ENCODE measurements at regions not wholly inside any gene's neighbourhood (a gene's known extent, or its start where the extent isn't known, plus 50 kb on each side); places are given as distances from the start of the nearest gene placed in this dataset.

DNA sequence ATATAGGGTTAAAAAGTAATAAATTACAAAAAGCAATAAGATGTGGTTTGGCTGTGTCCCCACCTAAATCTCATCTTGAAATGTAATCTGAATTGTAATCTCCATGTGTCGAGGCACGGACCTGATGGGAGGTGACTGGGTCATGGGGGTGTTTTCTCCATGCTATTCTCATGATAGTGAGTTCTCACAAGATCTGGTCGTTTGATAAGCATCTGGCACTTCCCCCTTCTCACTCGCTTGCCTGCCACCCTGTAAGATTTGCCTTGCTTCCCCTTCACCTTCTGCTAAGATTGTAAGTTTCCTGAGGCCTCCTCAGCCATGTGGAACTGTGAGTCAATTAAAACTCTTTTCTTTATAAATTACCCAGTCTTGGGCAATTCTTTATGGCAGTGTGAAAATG, 577.4 kb downstream of the TBC1D4 start:
- BruUV-seq (replicated peaks): no TSS peak
- Histone ChIP-seq H2AFZ (ENCODE audit: control insufficient read depth, low read depth, low read length) (no peak overlapping the region), H3K36me3 (ENCODE audit: control insufficient read depth in 2 of 2, insufficient read depth in 2 of 2, low read length in 1 of 2) (no peaks in the 10 kb centered on the region), H3K27ac (ENCODE audit: control insufficient read depth, insufficient read depth) (no peak overlapping the region), H3K4me3 (no peak overlapping the region), H3K4me2 (ENCODE audit: control insufficient read depth, insufficient read depth) (no peak overlapping the region), H3K4me1 (ENCODE audit: control insufficient read depth, insufficient read depth, low read length) (no peaks in the 10 kb centered on the region), H3K27me3 (replicated peaks in 1 of 2; ENCODE audit: control insufficient read depth in 2 of 2, insufficient read depth in 2 of 2, low read length in 1 of 2) (no peaks in the 10 kb centered on the region), H4K20me1 (ENCODE audit: control insufficient read depth, insufficient read depth) (no peaks in the 10 kb centered on the region), H3K79me2 (ENCODE audit: control insufficient read depth, insufficient read depth, low read length) (no peaks in the 10 kb centered on the region), H3K9me3 (replicated peaks; ENCODE audit: control insufficient read depth, insufficient read depth, low read length) (no peaks in the 10 kb centered on the region), H3K9ac (ENCODE audit: control insufficient read depth, insufficient read depth, low read length) (no peak overlapping the region)
- ChIA-PET CTCF (no interaction called here), SMC1A (ENCODE audit: uncharacterized antibody, unreplicated experiment) (no interaction called here), POLR2A (no interaction called here), RAD21 (ENCODE audit: unreplicated experiment) (no interaction called here)
- intact Hi-C loops (cut with micrococcal nuclease; ENCODE audit: unreplicated experiment) (no loop called here), in situ Hi-C loops (cut with MboI) (no loop called here)
- TF ChIP-seq PAX8 (IDR thresholded peaks at IDR 0.05) (no peak), SPI1 (IDR thresholded peaks at IDR 0.05; ENCODE audit: borderline replicate concordance, insufficient read depth, low read depth, low read length) (no peak), TAF1 (IDR thresholded peaks at IDR 0.05; ENCODE audit: borderline replicate concordance, low read depth, low read length) (no peak)
- TF ChIP-seq, protein P1, sequence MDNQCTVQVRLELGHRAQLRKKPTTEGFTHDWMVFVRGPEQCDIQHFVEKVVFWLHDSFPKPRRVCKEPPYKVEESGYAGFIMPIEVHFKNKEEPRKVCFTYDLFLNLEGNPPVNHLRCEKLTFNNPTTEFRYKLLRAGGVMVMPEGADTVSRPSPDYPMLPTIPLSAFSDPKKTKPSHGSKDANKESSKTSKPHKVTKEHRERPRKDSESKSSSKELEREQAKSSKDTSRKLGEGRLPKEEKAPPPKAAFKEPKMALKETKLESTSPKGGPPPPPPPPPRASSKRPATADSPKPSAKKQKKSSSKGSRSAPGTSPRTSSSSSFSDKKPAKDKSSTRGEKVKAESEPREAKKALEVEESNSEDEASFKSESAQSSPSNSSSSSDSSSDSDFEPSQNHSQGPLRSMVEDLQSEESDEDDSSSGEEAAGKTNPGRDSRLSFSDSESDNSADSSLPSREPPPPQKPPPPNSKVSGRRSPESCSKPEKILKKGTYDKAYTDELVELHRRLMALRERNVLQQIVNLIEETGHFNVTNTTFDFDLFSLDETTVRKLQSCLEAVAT (IDR thresholded peaks at IDR 0.05): no peak
- WGBS (ENCODE audit: insufficient coverage, insufficient replicate concordance, low lambda C conversion rate, missing lambda C conversion rate): 2% methylated on average over 4 of the region's 4 CpGs
- FAIRE-seq (no peak), ATAC-seq (no peak), DNase-seq (ENCODE audit: low read depth, low spot score) (no peak)

DNA sequence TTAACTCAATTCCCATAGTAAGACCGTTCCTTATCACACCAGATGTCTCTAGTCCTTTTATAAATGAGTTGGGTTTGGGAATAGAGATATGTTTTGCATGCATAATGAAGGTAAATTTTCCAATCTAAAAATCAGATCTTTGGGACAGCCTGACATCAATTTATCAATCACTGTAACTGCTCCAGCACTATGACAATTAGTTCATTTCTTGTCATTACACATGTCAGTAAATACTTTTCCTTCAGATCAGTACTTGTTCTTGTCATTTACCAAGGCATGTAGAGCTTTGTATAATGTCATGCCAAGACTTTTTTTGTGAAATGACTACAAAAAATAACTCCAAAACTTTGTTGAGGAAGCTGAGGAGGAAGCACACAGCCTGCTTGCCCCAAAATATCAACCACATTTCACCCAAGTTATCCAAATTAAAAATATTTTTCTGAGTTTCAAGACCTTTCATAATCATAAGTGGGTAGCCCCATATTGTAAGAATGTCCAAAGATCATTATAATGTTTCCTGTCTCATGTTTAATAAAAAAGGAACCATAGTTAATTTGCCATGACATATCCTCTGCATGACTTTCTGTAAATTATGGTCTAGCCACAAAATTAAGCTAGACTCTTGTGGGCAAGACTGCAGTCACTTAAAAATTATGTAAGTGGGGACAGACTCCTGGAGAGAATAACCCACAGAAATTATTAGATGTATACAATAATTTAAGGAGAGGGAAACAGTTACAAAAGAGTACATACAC, 586.8 kb downstream of the TBC1D4 start:
- no peaks in the 10 kb centered on the region for H3K4me1 ChIP-seq (ENCODE audit: control insufficient read depth, insufficient read depth, low read length)
- FAIRE-seq: no peak
- H3K36me3 ChIP-seq (ENCODE audit: control insufficient read depth in 2 of 2, insufficient read depth in 2 of 2, low read length in 1 of 2): no peaks in the 10 kb centered on the region
- no peak for ATAC-seq
- ChIA-PET POLR2A (interaction anchor here (0.6 to 0.7 kb wide), 2 partner anchors 89 to 181 kb away, joined by 3 read pairs; no protein-coding TSS in a partner anchor), CTCF (no interaction called here), RAD21 (ENCODE audit: unreplicated experiment) (no interaction called here), SMC1A (ENCODE audit: uncharacterized antibody, unreplicated experiment) (no interaction called here)
- no peak overlapping the region for H3K27ac ChIP-seq (ENCODE audit: control insufficient read depth, insufficient read depth)
- no peak overlapping the region for H3K4me3 ChIP-seq
- no peak overlapping the region for H2AFZ ChIP-seq (ENCODE audit: control insufficient read depth, low read depth, low read length)
- BruUV-seq (replicated peaks): no TSS peak
- H3K79me2 ChIP-seq (ENCODE audit: control insufficient read depth, insufficient read depth, low read length): no peaks in the 10 kb centered on the region
- WGBS (ENCODE audit: insufficient coverage, insufficient replicate concordance, low lambda C conversion rate, missing lambda C conversion rate): 0% methylated on average over 1 of the region's 1 CpG
- intact Hi-C loops (cut with micrococcal nuclease; ENCODE audit: unreplicated experiment): no loop called here
- no peaks in the 10 kb centered on the region for H3K9me3 ChIP-seq (replicated peaks; ENCODE audit: control insufficient read depth, insufficient read depth, low read length)
- DNase-seq (ENCODE audit: low read depth, low spot score): no peak
- in situ Hi-C loops (cut with MboI): no loop called here
- H3K4me2 ChIP-seq (ENCODE audit: control insufficient read depth, insufficient read depth): no peak overlapping the region
- H3K27me3 ChIP-seq (replicated peaks in 1 of 2; ENCODE audit: control insufficient read depth in 2 of 2, insufficient read depth in 2 of 2, low read length in 1 of 2): no peaks in the 10 kb centered on the region
- H3K9ac ChIP-seq (ENCODE audit: control insufficient read depth, insufficient read depth, low read length): no peak overlapping the region
- no peaks in the 10 kb centered on the region for H4K20me1 ChIP-seq (ENCODE audit: control insufficient read depth, insufficient read depth)
- TF ChIP-seq, protein P2, sequence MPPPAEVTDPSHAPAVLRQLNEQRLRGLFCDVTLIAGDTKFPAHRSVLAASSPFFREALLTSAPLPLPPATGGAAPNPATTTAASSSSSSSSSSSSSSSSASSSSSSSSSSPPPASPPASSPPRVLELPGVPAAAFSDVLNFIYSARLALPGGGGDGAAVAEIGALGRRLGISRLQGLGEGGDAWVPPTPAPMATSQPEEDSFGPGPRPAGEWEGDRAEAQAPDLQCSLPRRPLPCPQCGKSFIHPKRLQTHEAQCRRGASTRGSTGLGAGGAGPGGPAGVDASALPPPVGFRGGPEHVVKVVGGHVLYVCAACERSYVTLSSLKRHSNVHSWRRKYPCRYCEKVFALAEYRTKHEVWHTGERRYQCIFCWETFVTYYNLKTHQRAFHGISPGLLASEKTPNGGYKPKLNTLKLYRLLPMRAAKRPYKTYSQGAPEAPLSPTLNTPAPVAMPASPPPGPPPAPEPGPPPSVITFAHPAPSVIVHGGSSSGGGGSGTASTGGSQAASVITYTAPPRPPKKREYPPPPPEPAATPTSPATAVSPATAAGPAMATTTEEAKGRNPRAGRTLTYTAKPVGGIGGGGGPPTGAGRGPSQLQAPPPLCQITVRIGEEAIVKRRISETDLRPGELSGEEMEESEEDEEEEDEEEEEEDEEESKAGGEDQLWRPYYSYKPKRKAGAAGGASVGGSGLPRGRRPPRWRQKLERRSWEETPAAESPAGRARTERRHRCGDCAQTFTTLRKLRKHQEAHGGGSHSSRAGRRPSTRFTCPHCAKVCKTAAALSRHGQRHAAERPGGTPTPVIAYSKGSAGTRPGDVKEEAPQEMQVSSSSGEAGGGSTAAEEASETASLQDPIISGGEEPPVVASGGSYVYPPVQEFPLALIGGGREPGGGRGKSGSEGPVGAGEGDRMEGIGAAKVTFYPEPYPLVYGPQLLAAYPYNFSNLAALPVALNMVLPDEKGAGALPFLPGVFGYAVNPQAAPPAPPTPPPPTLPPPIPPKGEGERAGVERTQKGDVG (CRISPR knock-in tag; IDR thresholded peaks at IDR 0.05): no peak
- TF ChIP-seq, protein P3, sequence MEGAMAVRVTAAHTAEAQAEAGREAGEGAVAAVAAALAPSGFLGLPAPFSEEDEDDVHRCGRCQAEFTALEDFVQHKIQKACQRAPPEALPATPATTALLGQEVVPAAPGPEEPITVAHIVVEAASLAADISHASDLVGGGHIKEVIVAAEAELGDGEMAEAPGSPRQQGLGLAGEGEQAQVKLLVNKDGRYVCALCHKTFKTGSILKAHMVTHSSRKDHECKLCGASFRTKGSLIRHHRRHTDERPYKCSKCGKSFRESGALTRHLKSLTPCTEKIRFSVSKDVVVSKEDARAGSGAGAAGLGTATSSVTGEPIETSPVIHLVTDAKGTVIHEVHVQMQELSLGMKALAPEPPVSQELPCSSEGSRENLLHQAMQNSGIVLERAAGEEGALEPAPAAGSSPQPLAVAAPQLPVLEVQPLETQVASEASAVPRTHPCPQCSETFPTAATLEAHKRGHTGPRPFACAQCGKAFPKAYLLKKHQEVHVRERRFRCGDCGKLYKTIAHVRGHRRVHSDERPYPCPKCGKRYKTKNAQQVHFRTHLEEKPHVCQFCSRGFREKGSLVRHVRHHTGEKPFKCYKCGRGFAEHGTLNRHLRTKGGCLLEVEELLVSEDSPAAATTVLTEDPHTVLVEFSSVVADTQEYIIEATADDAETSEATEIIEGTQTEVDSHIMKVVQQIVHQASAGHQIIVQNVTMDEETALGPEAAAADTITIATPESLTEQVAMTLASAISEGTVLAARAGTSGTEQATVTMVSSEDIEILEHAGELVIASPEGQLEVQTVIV (IDR thresholded peaks at IDR 0.05; ENCODE audit: borderline replicate concordance, partially characterized antibody): no peak
